ENCODE measurements at regions not wholly inside any gene's neighbourhood (a gene's known extent, or its start where the extent isn't known, plus 50 kb on each side); places are given as distances from the start of the nearest gene placed in this dataset.

DNA sequence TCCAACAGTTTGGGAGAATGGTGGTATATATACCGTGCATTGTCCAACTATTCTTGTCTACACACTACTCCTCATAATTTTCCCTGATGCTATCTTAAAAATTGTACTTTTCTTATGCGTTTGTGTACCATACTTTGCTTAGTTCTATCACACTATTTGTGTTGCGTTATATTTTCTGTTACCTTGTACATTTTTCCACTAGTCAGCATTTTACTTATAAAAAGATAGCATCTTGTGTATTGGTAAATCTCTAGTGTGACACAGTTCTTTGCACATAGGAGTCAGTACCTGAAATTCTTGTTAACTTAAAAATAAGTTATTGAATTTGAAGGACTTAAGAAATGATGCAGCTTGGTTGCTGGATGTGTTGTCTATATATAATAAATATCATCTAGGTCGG is 201.8 kb upstream of the LMO3 start:
- no peak for DNase-seq
- H3K4me1 Mint-ChIP-seq (ENCODE audit: low read depth, unreplicated experiment): no peaks in the 10 kb centered on the region
- peaks cover 5% of the 10 kb centered on the region for H3K36me3 Mint-ChIP-seq (ENCODE audit: unreplicated experiment)
- H3K27ac Mint-ChIP-seq (ENCODE audit: unreplicated experiment): no peak overlapping the region
- no peaks in the 10 kb centered on the region for H3K9me3 Mint-ChIP-seq (ENCODE audit: unreplicated experiment)
- no peaks in the 10 kb centered on the region for H3K27me3 Mint-ChIP-seq (ENCODE audit: unreplicated experiment)
- TF ChIP-seq CTCF (IDR thresholded peaks at IDR 0.05; ENCODE audit: partially characterized antibody, unreplicated experiment): no peak
- H3K4me3 Mint-ChIP-seq (ENCODE audit: unreplicated experiment): no peak overlapping the region

DNA sequence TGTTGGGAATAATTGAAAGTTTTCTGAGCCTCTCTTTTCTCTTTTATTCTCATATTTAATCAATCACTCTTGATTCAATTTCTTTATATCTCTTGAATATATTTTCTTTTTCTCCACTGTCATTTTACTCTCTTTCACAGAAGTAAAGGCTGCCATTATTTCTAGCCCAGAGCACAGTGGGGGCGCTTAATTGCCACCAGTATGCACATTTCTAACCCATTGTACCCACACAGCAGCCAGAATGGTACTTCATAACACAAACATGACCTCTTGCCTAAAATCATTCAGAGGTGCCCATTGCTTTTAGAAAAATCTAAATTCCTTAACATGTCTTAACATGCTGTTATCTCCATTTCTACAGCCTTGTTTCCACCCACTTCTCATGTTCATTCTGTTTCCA is 190.2 kb upstream of the LMO3 start:
- no peak for DNase-seq
- Mint-ChIP-seq H3K27ac (ENCODE audit: unreplicated experiment) (no peak overlapping the region), H3K36me3 (ENCODE audit: unreplicated experiment) (no peaks in the 10 kb centered on the region), H3K4me1 (ENCODE audit: low read depth, unreplicated experiment) (no peaks in the 10 kb centered on the region), H3K9me3 (ENCODE audit: unreplicated experiment) (no peaks in the 10 kb centered on the region), H3K4me3 (ENCODE audit: unreplicated experiment) (no peak overlapping the region), H3K27me3 (ENCODE audit: unreplicated experiment) (no peaks in the 10 kb centered on the region)
- TF ChIP-seq CTCF (IDR thresholded peaks at IDR 0.05; ENCODE audit: partially characterized antibody, unreplicated experiment): no peak

DNA sequence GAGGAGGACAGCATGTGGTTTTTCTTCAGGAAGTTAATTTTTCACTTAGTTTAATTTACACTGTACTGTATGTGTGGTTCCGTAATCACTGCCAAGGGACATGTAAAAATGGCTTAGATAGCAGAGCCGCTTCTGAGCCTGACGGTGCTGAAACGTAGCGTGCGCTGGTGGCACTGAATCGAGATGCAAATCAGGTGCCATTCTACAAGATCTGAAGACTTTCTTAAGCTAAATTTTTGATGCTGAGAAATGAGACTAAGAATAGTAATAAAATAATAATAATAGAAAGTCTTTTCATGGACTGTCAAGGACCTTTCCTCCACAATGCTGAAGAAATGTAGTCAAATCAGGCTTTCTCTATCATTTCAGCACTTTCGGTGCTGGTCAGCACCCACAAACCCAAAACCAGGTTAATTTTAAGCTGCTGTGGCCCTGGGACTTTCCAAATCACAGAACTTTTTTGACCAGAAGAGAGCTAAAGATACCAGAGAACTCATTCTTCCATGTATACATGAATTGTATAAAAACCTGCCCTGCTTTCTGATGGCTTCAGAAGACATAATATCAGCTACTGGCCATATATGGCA is 183.3 kb upstream of the LMO3 start:
- DNase-seq: no peak
- Mint-ChIP-seq H3K4me1 (ENCODE audit: low read depth, unreplicated experiment) (no peaks in the 10 kb centered on the region), H3K36me3 (ENCODE audit: unreplicated experiment) (no peaks in the 10 kb centered on the region), H3K4me3 (ENCODE audit: unreplicated experiment) (no peak overlapping the region), H3K9me3 (ENCODE audit: unreplicated experiment) (no peaks in the 10 kb centered on the region), H3K27me3 (ENCODE audit: unreplicated experiment) (no peaks in the 10 kb centered on the region), H3K27ac (ENCODE audit: unreplicated experiment) (no peak overlapping the region)
- TF ChIP-seq CTCF (IDR thresholded peaks at IDR 0.05; ENCODE audit: partially characterized antibody, unreplicated experiment): no peak

DNA sequence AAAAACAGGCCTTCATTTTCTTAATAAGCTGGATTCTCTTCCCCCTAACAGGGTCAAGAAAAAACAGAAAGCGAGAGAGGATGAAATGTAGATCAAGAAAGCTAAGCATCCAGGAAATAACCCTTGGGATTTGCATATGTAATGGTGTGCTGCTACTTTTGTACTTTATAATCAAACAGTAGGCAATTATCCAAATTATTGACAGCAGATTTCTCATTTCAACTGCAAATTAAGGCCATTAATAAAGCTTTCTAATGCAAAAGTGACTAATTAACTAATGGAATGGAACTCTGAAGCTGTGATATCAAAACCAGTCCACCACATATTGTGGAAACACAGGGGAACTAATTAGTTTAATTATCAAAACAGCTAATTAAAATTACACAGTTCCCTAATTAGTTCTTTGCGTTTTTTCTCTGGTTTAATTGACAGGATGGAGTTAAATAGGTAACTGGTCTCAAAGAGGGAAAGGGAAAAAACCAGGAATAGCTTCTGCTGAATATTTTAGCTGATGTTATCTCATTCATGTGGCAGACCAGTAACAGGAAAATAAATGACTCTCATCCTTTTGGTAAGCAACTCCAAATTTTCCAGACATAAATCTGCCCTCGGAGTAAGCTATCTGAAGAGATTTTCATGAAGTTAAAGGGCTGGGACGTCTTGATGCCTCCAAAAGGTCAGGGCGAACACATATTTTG is 182.7 kb upstream of the LMO3 start:
- no peaks in the 10 kb centered on the region for H3K27me3 Mint-ChIP-seq (ENCODE audit: unreplicated experiment)
- no peak overlapping the region for H3K27ac Mint-ChIP-seq (ENCODE audit: unreplicated experiment)
- no peak overlapping the region for H3K4me3 Mint-ChIP-seq (ENCODE audit: unreplicated experiment)
- no peaks in the 10 kb centered on the region for H3K36me3 Mint-ChIP-seq (ENCODE audit: unreplicated experiment)
- H3K4me1 Mint-ChIP-seq (ENCODE audit: low read depth, unreplicated experiment): no peaks in the 10 kb centered on the region
- DNase-seq: no peak
- TF ChIP-seq CTCF (IDR thresholded peaks at IDR 0.05; ENCODE audit: partially characterized antibody, unreplicated experiment): no peak
- H3K9me3 Mint-ChIP-seq (ENCODE audit: unreplicated experiment): no peaks in the 10 kb centered on the region

GRCh38 chr12:16785953-16786352 is 180.0 kb upstream of the LMO3 start:
- Mint-ChIP-seq H3K27me3 (ENCODE audit: unreplicated experiment) (no peaks in the 10 kb centered on the region), H3K4me1 (ENCODE audit: low read depth, unreplicated experiment) (no peaks in the 10 kb centered on the region), H3K36me3 (ENCODE audit: unreplicated experiment) (no peaks in the 10 kb centered on the region), H3K4me3 (ENCODE audit: unreplicated experiment) (no peak overlapping the region), H3K27ac (ENCODE audit: unreplicated experiment) (no peak overlapping the region), H3K9me3 (ENCODE audit: unreplicated experiment) (no peaks in the 10 kb centered on the region)
- DNase-seq: no peak
- TF ChIP-seq CTCF (IDR thresholded peaks at IDR 0.05; ENCODE audit: partially characterized antibody, unreplicated experiment): no peak
